GM19023 (cell line): ENCODE measurements at regions not wholly inside any gene's neighbourhood (a gene's known extent, or its start where the extent isn't known, plus 50 kb on each side); places are given as distances from the start of the nearest gene placed in this dataset.

Experiments
- ATAC-seq: cut with Tn5 transposase; IDR thresholded peaks from one replicate; pipeline ENCODE4 v1.9.1; 2021; ENCODE audit warnings: mild to moderate bottlenecking, moderate library complexity; ENCODE audit not compliant: unreplicated experiment

- no peak for ATAC-seq
Measured at GRCh38 chr5:62001640-62002039, 304.4 kb upstream of the KIF2A start.

GRCh38 chr5:62002436-62002835 is 303.6 kb upstream of the KIF2A start:
- no peak for ATAC-seq

DNA sequence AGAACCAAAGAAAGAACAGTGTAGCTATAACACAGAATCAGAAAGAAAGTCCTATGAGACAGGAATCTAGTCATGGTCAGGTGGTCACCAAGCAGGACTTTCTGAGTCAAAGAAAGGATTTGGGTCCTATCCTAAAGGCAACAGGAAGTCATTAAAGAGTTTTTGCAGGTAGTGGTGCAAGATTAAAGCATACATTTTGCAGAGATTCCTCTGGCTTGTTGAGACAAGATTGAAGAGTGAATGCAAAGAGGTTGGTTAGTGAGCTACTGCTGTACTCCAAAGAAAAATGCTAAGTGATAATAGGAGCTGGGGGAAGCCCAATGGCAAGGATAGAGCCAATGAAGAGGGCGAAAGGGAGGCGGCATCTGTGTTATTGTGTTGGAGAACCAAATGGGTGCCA is 300.5 kb upstream of the KIF2A start:
- ATAC-seq, result no peak

DNA sequence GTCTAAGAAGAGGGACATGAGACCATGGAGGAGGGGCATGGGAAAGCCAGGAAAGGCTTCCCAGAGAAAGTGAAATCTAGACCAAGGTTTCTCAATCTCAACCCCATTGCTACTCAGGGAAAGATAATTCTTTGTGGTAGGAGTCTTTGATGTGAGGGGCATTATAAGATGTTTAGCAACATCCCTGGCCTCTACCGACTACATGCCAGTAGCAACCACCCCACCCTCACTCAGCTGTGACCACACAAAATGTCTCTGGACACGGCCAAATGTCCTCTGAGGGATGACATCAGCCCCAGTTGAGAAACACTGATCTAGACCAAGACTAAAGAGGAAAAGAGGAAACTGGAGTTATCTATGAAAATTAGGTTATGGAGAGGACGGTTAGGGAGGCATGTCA is 298.5 kb upstream of the KIF2A start:
- no peak for ATAC-seq

GRCh38 chr5:62011089-62011664 is 294.8 kb upstream of the KIF2A start:
- no peak for ATAC-seq

GRCh38 chr5:62017092-62017491 is 288.9 kb upstream of the KIF2A start:
- ATAC-seq, result no peak

DNA sequence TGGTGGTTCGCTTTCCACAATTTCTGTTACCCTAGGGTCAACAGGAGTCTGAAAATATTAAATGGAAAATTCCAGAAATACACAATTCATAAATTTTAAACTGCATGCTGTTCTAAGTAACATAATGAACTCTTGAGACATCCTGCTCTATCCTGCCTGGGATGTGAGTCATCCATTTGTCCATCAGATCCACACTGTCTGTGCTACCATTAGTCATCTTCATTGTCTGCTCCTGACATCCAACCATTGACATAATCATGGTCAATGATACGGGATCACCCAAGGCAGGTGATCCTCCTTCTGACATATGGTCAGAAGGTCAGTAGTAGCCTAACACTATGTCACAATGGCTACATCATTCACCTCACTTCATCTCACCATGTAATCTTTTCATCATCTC is 276.7 kb upstream of the KIF2A start:
- no peak for ATAC-seq

DNA sequence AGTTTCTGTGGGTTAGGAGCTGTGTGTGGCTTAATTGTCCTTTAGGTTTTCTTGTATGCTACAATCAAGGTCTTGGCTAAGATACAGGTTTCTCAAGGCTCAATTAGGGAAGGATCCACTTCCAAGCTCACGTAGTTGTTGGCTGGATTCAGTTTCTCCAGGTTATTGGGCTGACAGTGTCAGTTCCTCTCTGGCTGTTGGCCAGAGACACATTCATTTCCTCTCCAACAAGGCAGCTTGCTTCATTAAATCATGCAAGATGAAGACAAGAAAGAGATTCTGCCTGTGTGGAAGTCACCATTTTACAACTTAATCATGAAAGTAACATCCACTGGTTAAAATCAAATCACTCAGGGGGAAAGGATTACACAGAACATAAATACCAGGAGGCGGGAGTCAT is 275.7 kb upstream of the KIF2A start:
- ATAC-seq, result no peak

- no peak for ATAC-seq
Measured at GRCh38 chr5:62038024-62038423, 268.0 kb upstream of the KIF2A start.

GRCh38 chr5:62041156-62041756 is 264.8 kb upstream of the KIF2A start:
- no peak for ATAC-seq

DNA sequence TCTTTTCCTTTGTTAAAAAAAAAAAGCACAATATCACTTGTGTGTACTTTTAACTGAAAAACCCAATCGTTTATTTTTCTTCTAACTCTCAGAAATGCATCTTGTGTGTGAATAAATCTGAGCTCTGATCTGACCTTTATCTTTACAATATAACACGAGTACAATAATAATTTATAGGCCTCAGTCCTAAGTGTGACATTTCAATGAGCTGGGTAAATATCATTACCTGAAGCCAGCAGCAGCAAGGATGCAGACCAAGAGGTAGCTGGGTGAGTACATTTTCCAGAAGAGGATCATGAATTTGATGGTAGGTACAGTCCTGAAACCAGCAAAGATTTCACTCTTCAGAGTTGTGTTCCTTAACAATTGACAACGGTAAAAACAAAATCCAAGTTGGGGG is 264.0 kb upstream of the KIF2A start:
- ATAC-seq, result no peak

- ATAC-seq, result no peak
Measured at GRCh38 chr5:62043289-62044280, 262.4 kb upstream of the KIF2A start.

- no peak for ATAC-seq
Measured at GRCh38 chr5:62044989-62045388, 261.0 kb upstream of the KIF2A start.

DNA sequence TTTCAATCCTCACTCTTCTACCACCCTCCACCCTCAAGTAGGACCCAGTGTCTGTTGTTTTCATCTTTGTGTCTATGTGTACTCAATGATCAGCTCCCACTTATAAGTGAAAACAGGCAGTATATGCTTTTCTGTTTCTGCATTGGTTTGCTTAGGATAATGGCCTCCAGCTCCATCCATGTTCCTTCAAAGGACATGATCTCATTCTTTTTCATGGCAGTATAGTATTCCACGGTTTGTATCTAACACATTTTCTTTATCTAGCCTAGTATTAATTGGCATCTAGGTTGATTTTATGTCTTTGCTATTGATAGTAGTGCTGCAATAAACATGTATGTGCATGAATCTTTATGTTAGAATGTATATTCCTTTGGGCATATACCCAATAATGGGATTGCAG is 259.8 kb upstream of the KIF2A start:
- no peak for ATAC-seq

DNA sequence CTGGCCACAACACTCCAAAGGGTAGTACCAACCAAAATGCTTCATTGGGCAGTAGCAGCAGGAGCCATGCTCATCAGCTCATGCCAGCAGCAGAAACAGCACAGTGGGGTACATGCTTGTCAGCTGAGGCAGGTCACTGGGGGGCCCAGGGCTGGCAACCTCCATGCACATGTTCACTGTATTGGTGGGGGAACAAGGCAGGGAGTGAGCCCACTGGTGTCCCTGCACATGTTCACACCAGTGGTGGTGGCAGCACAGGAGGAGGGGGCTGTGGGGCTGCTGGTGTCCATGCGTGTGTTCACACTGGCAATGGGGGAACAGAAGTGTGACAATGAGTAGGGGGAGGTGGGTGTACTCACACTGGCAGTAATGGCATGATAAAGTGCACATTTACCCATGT is 254.3 kb upstream of the KIF2A start:
- ATAC-seq, result no peak

- ATAC-seq, result no peak
Measured at GRCh38 chr5:62059960-62060359, 246.0 kb upstream of the KIF2A start.

GRCh38 chr5:62065050-62065449 is 241.0 kb upstream of the KIF2A start:
- ATAC-seq, result no peak

DNA sequence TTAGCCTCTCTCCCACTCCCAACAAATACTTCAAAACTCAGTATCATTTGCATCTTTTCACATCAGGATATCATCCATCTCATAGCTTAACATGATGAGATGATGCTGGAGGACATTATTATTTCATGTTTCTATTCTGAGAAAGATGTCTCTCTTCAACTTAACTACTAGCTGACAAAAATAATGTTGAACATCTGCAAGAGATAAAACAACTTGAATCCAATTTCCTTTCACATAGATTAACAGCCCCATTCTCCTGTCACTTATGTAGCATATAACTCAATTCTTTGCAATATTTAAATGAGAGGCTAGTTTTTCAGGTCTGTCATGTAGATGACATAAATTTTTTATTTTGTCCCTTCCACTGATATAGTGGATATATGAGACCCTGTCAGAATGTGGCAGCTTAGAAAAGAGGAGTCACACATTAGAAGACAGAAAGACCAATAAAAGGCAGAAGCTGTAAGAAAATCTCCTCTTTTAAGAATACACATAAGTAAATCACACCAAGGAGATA is 239.2 kb upstream of the KIF2A start:
- no peak for ATAC-seq

DNA sequence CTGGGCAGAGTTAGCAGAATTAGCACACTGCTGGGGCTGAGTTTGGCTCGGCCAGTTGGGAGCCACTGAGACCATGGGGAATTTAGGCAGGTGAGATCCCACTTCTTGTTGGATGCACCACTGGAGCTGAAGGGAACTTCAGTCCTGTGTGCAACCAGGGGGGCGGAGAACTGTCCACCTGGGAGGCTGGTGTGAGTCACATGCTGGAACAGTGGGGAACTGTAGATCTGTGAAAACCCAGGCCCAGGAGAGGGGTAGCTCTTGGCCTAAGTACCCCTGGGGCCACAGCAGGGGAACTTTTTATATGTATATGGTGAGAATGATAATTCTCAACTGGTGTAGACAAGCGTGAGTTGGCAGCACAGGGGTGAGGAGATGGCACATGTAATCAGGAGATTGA is 237.5 kb upstream of the KIF2A start:
- ATAC-seq, result no peak

DNA sequence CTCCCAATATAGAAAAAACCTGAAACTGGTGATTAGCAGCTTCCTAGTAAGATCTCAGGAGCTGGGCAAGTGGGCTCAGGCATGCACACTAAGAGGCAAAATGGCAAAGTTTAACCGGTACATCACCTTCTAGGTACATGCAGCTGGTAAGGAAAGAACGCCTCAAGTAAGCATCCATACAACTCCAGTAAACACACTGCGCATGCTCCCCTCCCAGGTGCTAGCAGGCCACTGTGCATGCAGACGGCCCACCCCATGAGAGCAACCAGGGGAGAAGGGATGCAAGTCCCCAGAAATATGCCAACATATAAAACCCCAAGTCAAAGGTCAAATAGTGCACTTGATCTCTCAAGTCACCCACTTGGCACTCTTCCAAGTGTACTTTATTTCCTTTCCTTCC is 228.6 kb upstream of the KIF2A start:
- no peak for ATAC-seq

- ATAC-seq, result no peak
Measured at GRCh38 chr5:62077823-62078550, 228.0 kb upstream of the KIF2A start.
